ENCODE measurements at regions not wholly inside any gene's neighbourhood (a gene's known extent, or its start where the extent isn't known, plus 50 kb on each side); places are given as distances from the start of the nearest gene placed in this dataset.
"Not testable (repeated sequence)": the region's sequence is repeated elsewhere in the genome, so short reads cannot be mapped to it uniquely, and the experiment has no call there.

DNA sequence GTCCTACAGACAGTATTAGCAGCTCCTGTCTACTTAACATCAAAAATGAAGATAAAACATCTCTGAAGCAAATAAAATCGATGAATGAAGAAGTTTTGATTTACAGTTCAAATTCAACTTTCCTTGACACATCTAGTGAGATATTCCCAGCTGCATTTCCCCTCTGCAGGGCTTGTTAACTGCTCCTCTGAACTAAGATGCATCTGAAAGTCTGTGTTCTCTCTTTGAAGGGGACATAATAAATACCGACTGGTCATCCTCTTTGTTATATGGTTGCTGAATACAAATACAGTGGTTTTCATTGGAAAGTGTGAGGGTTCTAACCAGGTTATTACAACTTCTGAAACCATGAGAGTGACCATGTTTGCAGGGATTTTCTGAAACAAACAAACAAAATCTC, 266.4 kb upstream of the SLC16A7 start:
- Histone ChIP-seq H3K9me3 (ENCODE audit: control insufficient read depth, insufficient read depth, low read length) (no peaks in the 10 kb centered on the region), H3K36me3 (ENCODE audit: control insufficient read depth, low read length) (no peaks in the 10 kb centered on the region), H3K4me3 (ENCODE audit: low read length) (no peak overlapping the region), H3K4me2 (ENCODE audit: low read length) (no peak overlapping the region), H3K9me2 (replicated peaks; ENCODE audit: control insufficient read depth, low read length) (no peaks in the 10 kb centered on the region), H3K79me2 (ENCODE audit: control insufficient read depth, low read length) (no peaks in the 10 kb centered on the region), H3K27ac (ENCODE audit: low read depth, low read length) (no peak overlapping the region), H3K4me1 (ENCODE audit: control insufficient read depth, low read length) (no peaks in the 10 kb centered on the region), H4K20me1 (ENCODE audit: control insufficient read depth, insufficient read depth, low read depth, low read length) (no peaks in the 10 kb centered on the region), H3K27me3 (ENCODE audit: control insufficient read depth, low read length) (no peaks in the 10 kb centered on the region), H3F3A (ENCODE audit: control insufficient read depth, insufficient read depth) (no peaks in the 10 kb centered on the region)
- TF ChIP-seq CTCF (IDR thresholded peaks at IDR 0.05; ENCODE audit: low read depth, low read length, poor library complexity, severe bottlenecking) (no peak), EZH2phosphoT487 (IDR thresholded peaks at IDR 0.05; ENCODE audit: borderline replicate concordance, low read length) (no peak)

DNA sequence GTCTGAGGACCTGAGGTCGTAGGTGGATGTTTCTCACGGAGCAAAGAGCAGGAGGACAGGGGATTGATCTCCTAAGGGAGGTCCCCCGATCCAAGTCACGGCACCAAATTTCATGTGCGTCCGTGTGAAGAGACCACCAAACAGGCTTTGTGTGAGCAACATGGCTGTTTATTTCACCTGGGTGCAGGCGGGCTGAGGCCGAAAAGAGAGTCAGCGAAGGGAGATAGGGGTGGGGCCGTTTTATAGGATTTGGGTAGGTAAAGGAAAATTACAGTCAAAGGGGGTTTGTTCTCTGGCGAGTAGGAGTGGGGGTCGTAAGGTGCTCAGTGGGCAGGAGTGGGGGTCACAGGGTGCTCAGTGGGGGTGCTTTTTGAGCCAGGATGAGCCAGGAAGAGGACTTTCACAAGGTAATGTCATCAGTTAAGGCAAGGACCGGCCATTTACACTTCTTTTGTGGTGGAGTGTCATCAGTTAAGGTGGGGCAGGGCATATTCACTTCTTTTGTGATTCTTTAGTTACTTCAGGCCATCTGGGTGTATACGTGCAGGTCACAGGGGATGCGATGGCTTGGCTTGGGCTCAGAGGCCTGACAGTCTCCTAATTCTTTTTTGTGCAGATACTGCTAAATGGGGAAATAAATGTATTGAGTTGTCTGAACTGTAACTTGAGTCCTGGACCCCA, 267.3 kb upstream of the SLC16A7 start:
- H3K4me3 ChIP-seq (ENCODE audit: low read length); H3K27ac ChIP-seq (ENCODE audit: low read depth, low read length); H3K27me3 ChIP-seq (ENCODE audit: control insufficient read depth, low read length); H3K9me2 ChIP-seq (replicated peaks; ENCODE audit: control insufficient read depth, low read length); H3F3A ChIP-seq (ENCODE audit: control insufficient read depth, insufficient read depth); H3K4me1 ChIP-seq (ENCODE audit: control insufficient read depth, low read length); H3K36me3 ChIP-seq (ENCODE audit: control insufficient read depth, low read length); H3K4me2 ChIP-seq (ENCODE audit: low read length); H3K79me2 ChIP-seq (ENCODE audit: control insufficient read depth, low read length); H3K9me3 ChIP-seq (ENCODE audit: control insufficient read depth, insufficient read depth, low read length); H4K20me1 ChIP-seq (ENCODE audit: control insufficient read depth, insufficient read depth, low read depth, low read length): not testable (repeated sequence)

DNA sequence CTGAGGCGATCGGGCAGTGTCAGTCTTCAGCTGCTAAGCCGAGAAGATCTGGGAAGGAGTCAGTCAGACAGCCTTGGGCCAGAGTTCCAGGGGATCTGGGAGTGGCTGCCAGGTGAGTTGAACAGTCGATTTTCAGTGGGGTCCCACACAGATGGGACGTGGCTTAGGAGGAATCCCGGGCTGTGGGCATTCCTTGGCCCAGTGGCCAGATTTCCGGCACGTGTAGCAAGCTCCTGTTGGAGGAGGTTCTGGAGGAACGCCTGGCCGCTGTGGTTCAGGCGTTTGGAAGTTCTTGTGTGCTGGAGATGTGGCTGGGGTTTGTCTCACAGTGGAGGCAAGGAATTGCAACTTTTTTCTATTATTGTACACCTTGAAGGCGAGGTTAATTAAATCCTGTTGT, 269.4 kb upstream of the SLC16A7 start:
- H3K4me1 ChIP-seq (ENCODE audit: control insufficient read depth, low read length); H3K4me3 ChIP-seq (ENCODE audit: low read length); H3K27me3 ChIP-seq (ENCODE audit: control insufficient read depth, low read length); H3K79me2 ChIP-seq (ENCODE audit: control insufficient read depth, low read length); H3K9me3 ChIP-seq (ENCODE audit: control insufficient read depth, insufficient read depth, low read length); H4K20me1 ChIP-seq (ENCODE audit: control insufficient read depth, insufficient read depth, low read depth, low read length); H3K4me2 ChIP-seq (ENCODE audit: low read length); H3F3A ChIP-seq (ENCODE audit: control insufficient read depth, insufficient read depth); H3K9me2 ChIP-seq (replicated peaks; ENCODE audit: control insufficient read depth, low read length); H3K27ac ChIP-seq (ENCODE audit: low read depth, low read length); H3K36me3 ChIP-seq (ENCODE audit: control insufficient read depth, low read length): not testable (repeated sequence)

GRCh38 chr12:59322473-59322872, 273.4 kb upstream of the SLC16A7 start:
- H3K4me1 ChIP-seq (ENCODE audit: control insufficient read depth, low read length) = no peaks in the 10 kb centered on the region
- no peaks in the 10 kb centered on the region for H3K9me2 ChIP-seq (replicated peaks; ENCODE audit: control insufficient read depth, low read length)
- H3K4me2 ChIP-seq (ENCODE audit: low read length) = no peak overlapping the region
- H3K36me3 ChIP-seq (ENCODE audit: control insufficient read depth, low read length) = no peaks in the 10 kb centered on the region
- no peaks in the 10 kb centered on the region for H3K27me3 ChIP-seq (ENCODE audit: control insufficient read depth, low read length)
- H3K27ac ChIP-seq (ENCODE audit: low read depth, low read length) = no peak overlapping the region
- no peak overlapping the region for H3K4me3 ChIP-seq (ENCODE audit: low read length)
- H3F3A ChIP-seq (ENCODE audit: control insufficient read depth, insufficient read depth) = no peaks in the 10 kb centered on the region
- no peaks in the 10 kb centered on the region for H4K20me1 ChIP-seq (ENCODE audit: control insufficient read depth, insufficient read depth, low read depth, low read length)
- no peaks in the 10 kb centered on the region for H3K79me2 ChIP-seq (ENCODE audit: control insufficient read depth, low read length)
- TF ChIP-seq CTCF (IDR thresholded peaks at IDR 0.05; ENCODE audit: low read depth, low read length, poor library complexity, severe bottlenecking) = no peak
- no peak for TF ChIP-seq EZH2phosphoT487 (IDR thresholded peaks at IDR 0.05; ENCODE audit: borderline replicate concordance, low read length)
- H3K9me3 ChIP-seq (ENCODE audit: control insufficient read depth, insufficient read depth, low read length) = no peaks in the 10 kb centered on the region
